Fibroblast of upper back skin (primary cell): ENCODE measurements at regions not wholly inside any gene's neighbourhood (a gene's known extent, or its start where the extent isn't known, plus 50 kb on each side); places are given as distances from the start of the nearest gene placed in this dataset.
"Not testable (repeated sequence)": the region's sequence is repeated elsewhere in the genome, so short reads cannot be mapped to it uniquely, and the experiment has no call there.

Experiments used
- DNase-seq: peaks from one replicate; pipeline ENCODE4 v3.0.0-alpha.2; 2013

DNA sequence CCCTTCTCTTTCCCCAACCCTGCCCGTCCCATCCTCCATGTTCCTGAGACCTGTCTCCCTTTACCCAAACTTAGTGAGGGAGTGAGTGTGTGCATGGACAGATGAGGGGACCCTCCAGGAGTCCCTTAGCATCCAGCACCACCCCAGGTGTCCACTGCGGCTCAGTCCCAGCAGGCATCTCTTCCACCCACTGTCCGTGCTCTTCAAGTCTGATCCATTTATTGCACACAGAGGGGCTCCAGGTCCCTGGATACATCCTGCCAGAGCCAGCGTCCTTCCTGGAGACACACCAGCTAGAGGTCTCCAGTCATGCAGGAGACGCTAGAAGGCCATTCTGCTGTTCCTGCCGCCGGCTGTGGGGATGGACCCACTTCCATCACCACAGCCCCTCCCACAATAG is 239.2 kb downstream of the ADGRD1 start:
- DNase-seq, result no peak

DNA sequence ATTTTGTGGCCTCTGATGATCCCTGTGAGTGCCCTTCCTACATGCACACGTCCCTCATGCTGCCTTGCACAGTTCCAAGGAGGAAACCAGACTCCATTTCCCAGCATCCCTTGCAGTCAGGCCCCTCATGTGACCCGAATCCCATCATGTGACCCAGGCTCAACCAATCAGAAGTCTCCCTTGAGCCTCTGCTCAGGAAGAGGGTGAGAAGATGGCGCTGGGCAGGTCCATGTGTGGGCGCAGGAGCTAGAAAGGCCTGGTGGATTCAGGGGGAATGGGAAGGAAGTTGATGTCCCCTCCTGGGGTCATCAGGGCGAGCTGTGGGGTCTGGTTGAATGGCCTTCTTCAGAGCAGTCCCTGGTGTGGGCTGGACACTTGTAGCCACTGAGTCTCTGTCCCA is 240.5 kb downstream of the ADGRD1 start:
- DNase-seq, result no peak

DNA sequence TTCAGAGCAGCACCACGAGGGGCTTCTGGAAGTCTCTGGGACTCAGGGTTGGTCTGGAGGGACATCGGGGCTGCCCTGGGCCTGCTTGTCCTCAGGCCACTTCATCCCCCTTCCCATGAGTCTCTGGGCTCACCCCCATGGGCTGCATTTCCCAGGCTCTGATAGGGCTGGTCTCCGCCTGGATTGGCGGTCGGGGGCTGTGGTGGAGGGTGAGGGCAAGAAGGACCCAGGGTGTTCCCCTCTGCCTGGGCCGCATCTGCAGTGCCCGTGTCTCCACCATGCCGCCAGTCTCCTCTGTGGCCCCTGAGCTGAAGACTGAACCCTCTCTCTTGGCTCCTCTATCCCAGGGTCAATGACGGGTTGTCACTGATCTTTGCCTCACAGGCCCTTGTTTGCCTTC is 242.1 kb downstream of the ADGRD1 start:
- DNase-seq, result no peak

DNA sequence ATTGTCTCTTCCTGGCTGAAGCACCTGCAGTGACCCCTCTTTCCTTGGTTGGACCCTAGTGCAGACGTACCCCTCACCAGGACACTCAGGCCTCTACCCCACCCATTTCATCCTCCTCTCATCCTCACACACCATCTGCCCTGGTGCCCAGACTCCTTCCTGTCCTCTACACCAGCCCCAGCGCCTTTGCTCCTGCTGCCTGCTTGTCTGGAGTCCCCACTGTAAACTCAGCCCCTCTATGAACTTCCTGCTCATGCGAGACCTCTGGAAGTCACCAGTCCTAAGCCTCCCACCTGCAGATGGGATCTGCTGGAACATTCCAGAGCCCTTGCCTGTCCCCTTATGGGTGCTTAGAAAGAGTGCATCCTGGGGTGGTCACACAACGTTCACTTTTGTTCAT is 242.5 kb downstream of the ADGRD1 start:
- DNase-seq, result no peak

DNA sequence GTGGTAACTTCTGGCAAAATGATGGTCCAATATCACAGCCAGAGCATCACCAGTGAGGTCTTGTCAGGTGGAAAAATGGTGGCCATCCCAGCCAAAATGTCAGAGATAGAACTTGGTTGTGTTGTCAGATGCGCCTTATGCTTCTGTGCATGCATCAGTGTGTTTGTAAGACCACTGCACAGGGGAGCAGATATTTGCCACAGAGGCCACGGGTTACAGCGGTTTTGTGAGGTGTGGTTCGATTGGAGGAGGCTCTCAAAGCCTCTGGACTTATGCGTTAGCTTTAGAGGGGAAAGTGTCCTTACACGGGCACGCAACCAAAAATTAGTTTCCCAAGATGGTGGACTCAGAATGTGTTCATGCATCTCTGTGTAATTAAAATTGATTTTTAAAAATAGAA is 243.8 kb downstream of the ADGRD1 start:
- no peak for DNase-seq

DNA sequence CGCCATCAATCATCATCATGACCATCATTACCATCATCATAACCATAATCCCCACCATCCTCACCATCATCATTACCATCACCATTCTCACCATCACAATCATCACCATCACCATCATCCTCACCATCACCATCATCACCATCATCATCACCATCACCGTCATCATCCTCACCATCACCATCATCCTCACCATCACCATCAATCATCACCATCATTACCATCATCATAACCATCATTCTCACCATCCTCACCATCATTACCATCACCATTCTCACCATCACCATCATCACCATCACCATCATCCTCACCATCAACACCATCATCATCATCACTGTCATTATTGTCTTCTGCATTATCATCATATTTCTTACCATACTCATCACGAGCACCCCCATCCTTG is 245.5 kb downstream of the ADGRD1 start:
- DNase-seq, result no peak

DNA sequence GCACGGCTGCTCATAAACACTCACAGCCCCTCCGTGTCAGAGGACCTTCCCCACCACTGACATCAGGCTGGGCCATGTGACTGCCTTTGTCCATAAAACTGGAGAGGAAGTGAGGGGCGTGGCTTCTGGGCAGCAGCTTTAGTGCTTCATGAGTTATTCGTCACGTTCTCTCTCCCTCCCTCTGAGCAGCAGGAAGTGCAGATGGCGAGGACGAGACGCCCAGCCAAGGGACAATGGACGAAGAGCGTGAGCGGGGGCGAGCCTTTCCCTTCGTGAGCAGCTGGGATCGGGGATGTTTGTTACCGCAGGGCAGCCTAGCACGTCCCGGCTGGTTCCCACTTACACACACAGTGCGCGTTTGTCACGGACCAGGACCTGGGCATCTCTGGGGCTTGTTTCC is 248.2 kb downstream of the ADGRD1 start:
- DNase-seq, result not testable (repeated sequence)

DNA sequence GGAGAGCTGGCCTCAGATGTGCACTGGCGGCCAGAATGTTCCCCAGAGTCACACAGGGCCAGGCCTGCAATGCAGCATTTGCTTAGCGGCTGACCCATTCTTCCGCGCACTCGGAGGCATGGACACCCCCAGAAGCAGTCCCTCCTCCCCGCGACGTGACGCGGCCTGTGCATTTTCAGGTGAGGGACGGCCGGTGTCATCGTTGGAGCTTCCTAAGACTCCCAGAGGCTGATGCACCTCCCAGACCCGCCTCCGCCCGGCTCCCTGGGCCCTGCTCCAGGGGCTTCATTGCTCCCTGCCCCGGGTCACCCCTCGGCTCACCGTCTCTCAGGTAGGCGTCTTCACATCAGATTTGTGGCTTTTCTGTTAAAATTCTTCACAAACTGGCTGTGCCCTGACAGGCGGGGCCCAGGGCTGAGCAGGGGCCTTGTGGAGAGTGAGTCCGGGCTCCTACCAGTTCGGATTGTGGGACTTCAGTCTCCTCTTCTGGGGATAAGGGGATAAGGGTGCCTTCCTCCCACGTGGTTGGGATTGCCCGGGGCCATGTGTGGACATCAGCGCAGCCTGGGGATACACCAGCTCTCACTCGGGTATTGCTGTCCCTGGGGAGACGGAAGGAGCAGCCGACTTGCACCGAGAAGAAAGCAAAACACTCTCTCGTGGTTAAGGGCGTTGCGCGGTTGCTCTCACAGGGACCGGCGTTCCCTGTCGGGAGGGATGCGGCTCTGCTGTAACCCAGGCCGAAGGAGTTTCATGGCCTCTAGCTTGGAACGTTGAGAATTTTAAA is 249.1 kb downstream of the ADGRD1 start:
- DNase-seq, result no peak

DNA sequence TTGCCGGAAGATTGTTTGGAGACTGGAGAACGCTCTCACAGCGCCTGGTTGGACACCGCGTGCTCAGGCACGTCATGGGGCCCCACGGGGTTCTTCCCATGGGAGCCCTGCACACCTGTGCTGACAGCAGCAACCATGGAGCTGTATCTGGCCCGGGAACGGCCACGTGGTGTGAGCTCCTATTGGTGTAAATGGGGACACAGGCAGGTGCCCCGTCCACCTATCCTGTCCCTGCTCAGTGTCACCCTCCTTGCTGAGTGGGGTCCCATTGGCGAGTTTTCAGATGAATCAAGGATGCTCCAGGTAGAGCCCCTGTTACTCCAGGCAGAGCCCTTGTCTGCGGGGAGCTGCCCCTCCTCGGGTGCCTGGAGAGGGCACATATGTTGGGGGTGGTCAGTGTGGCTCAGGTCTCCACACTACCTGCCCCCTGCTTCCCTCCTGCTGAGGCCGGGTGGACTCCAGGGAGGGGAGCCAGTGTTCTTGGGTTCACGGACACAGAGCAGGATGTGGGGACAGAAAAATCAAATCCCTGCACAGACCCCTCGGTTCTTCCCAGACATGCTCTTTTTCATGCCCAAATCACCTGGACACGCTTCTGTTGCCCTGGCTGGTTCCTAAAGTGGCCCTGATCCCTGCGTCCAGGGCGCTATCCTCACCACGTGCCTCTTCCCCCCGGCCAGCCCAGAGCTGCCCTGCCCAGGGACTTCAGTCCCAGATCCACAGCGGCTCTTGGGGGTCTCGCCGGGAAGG is 250.1 kb downstream of the ADGRD1 start:
- DNase-seq, result no peak

DNA sequence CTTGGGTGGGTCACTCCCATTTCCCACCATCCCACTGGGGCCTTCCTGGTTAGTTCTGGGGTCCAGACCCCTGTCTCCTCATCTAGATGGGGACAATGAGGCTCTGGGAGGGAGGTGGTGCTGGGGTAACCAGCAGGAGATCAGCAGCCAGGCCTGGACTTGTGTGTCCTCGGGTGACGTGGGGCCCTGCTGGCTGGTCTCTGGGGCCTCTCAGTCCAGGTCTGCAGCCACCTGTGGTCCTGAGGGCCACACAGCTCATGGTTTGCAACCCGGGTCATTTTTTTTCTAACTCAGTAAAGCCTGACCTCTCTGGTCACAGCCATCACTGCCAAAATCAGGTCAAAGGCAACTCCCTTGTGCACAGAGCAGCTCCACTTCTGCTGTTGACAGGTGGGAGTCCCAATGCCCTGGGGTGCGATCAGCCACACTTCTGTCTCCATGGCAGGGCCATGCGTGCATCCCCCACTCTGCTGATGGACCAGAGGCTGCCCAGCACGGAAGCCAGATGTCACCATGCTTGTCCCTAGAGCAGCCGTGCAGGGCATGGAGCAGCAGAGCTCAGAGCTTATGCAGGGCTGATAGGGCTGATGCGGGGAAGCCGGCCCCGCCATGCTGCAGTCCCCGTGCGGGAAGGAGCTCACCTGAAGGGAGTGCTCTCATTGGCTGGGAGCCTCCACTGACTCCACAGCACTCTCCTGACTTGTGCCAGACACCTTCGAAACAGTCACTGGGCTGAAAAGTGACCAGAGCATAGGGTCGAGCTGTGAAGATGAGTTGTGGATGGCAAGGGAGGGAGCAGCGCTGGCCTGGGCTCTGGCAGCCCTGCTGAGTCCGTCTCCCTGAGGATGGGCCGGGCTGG is 250.9 kb downstream of the ADGRD1 start:
- no peak for DNase-seq

DNA sequence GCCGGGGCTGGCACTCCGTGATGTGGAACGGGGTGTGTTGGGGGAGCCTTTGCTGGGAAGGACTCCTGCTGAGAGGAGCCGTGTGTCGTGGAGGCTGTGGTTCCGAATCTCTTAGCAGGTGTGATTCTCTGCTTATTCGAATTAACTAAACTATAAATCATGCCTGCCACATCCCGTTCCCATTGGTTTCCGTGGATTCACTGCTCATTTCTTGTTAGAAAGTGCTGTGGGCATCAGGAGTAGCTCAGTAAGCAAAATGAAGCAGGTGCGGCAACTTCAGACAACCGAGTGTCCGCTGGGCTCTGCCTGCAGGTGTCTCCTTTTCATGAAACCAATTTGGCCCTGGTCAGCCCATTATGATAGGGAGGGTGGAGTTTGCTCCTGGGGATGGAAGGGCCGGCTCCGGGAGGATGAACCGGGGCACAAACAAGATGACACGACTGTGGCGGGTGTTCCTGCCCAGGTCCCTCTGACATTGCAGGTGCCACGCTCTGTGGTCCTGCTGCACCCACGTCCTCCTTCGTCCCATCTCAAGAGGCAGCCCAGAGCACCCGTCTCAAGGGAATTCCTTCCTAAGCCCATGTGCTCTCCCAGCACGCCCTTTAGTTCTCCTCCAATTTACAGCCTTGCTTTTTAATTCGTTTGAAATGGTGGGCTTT is 251.7 kb downstream of the ADGRD1 start:
- DNase-seq, result not testable (repeated sequence)

DNA sequence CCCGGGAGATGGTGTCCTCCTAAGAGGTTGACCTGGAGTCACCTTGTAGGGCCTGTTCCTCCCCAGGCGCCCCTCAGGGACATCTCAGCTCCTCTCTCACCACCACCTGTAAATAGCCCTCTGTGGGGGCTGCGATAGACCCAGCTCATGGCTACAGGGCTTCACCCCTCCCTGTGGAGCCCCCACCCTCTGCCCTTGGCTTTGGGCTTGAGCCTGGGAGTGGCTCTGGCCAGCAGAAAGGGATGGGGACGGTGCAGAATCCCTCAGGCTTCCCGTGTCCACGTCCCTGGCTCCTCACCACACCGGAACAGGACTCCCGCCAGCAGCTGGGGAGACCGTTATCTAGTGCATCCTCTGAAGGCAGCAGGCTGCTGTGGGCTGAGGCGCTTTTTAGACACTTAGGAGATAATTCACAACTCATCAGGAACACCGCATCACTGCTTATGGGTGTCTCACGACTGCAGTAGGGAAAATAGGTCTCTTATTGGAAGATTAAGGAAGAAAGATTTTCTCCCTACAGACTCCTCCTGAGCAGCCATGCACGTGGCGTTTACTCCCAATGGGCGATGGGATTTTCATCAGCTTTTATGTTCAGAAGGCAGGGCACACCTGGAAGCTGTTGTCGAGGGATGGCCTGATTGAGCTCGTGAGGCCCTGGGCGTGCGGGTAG is 253.1 kb downstream of the ADGRD1 start:
- not testable (repeated sequence) for DNase-seq

DNA sequence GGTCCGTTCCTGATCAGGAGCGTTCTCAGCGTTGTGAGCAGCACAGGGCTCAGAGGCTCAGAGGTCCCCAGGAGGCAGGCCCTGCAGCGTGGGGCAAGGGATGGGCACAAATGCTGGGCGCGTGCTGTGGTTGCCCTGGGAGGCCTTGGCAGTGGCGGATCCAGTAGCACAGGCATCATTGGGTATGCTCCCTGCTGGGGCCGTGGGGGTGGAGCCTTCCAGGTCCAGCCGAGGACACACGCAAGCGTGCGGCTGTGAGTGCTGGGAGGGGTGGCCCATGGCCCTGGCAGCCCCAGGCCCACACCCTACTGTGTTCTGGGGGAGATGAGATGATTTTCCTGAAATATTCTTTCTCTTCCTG is 253.6 kb downstream of the ADGRD1 start:
- not testable (repeated sequence) for DNase-seq

DNA sequence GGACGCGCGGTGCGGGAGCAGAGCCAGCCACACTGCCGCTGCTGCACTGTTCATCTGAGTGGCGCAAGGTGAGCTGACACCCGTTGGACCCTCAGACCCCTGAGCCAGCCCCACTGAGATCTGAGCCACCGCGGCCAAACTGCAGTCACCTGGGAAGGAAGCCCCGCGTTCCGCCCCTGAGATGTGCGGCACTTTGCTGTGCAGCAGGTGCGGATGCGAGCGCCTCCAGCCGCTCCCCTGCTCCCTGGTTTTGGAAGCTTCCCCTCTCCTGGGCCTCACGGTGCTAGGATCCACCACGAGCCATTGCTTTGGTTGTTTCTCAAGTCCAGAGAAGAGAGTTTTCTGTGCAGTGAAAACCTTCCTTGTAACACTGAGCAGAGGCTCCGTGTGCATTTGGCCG is 254.1 kb downstream of the ADGRD1 start:
- not testable (repeated sequence) for DNase-seq

DNA sequence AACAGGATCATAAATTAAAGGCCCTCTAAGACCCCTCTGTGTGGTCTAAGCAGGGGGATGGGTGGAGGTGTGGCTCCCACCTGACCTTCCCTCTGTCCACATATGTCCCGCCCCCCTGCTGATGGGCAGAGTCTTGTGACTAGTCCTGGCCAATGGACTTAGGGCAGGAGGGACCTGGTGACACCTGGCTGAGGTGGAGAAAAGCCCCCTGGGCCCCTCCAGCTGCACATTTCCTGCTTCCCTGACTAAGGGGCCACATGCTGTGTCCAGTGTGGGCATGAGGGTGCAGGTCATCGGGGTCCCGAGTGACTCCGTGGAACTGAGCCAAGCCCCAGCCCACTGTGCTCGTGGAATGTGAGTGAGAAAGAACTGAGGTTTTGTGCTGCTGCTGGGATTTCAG is 254.7 kb downstream of the ADGRD1 start:
- no peak for DNase-seq

DNA sequence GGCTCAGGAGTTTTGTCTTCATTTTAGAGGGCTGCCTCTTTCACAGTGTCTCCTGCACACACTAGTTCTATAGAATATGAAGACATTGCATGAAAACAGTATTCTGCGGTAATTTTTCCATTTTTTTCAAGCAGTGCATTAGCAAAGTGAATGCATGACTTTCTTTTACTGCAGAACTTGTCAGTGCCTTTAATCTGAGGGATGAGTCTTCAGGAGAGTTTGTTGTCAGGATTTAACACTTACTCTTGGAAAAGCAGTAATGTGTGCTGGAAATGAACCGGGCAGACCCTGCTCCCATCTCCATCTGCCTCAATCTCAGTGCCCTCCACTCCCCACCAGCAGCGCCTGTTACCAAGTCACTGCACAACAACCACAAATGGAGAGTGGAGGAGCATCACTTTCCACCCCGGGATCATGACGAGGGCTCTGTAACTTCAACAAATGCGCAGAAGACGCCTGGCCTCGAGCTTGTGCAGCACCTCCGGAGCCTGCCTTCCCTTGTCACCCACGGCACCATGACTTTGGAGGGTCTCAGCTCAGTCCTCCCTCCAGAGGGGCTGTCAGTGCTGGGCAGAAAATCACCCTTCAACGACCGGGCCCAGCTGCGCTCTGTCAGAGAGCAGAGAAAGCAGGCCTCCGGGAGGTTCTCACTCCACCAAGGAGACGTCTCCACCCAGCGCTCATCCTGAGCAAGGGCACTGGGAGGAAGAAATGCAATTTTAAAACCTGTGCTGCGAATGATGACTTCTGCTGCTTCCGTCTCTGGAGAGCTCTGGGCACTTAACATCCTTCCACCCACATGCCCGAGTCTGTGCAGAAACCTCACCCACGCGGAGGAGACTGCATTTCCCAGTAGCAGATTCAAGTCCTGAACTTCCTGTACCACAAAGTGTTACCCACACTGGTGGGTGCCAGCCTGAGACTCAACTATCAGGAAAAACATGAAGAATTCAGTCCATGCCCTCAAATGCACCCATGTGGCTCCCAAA is 255.7 kb downstream of the ADGRD1 start:
- DNase-seq, result no peak

DNA sequence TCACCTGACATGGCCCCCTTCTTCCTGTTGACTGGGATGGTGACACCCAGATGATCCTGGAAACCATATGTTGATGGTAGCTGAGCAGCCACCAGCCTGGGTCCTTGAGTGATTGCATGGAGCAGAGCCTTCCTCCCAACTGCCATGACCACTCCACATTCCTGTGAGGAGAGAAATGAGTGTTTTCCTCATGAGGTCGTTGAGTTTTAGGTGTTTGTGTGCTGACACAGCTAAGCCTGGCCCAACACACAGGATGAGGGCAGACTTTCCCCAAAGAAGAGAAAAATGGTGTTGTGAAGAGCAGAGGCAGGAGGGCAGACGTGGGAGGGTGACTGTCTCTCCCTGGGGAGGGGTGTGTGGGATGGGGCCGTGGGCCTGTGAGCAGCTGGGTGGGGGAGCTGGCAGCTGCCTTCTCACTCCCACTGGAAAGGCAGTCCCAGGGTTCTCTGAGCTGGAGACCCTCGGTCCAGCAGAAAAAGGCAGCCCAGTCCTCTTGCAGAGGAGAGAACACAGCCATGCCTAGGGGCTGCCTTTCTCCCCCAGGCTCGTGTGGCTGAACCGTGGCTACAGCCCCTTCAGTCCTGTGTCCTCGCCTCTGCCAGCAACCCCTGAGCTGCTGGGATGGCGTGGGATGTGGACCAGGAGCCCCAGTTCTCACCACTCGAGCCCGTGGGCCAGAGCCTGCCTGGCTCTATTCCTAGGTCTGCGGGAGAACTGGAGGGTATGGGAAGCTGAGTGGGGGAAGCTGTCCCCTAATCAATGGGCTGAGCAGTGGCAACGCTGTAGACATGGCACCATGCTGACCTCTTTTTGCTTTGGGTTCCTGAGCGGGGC is 257.0 kb downstream of the ADGRD1 start:
- no peak for DNase-seq

DNA sequence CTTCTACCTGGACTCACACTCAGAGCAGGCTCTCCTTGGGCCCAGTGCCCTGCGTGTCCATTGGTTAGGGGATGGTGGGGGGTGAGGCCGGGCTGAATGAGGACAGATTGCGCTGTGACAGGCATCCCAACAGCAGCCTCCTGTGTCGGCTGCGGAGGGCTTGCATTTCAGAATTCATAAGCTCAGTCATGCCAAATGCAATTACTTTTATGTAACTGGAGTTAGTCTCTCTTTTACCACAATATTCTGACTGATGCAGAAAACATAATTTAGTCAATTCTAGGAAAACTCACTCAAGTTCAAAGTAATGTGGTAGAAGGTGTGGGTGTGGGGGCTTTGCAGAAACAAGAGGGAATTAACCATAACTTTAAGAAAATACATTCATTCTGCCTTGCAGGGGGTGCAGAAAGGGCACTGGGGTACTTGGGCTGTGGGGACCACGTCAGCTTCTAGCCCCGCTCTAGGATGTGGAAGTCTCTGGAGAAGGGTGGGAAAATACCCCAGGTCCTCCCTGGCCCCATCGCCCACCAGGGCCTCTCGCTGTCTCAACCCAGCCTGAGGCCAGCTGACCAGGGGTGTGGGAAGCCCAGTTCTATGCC is 257.7 kb downstream of the ADGRD1 start:
- DNase-seq, result no peak

DNA sequence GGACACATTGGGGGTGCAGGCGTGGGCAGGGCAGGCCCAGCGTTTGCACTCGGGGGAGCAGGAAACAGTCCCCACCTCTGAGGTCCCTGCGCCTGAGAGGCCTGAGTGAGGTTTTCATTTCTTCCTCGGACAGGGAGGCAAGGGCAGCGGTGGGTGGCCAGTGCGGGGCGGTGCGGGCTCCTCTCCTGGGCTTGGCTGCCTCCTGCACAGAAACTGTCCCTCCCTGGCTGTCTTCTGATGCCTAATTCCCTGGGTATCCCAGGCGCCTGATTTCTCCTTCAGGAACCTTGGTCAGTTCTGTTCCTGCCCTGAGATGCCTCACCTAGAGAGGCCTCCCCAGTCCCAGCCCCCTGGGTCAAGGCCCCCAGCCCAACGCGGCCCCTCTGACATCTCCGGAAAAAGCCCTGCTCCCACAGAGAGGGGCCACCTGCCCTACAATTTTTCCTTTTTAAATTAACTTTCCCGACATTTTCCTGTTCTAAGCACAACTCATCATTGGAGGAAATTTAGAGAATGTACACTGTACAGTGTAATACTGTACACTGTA is 260.3 kb downstream of the ADGRD1 start:
- no peak for DNase-seq
